HL-60 (cell line): ENCODE measurements at regions not wholly inside any gene's neighbourhood (a gene's known extent, or its start where the extent isn't known, plus 50 kb on each side); places are given as distances from the start of the nearest gene placed in this dataset.

Experiments
- GABPA ChIP-seq: IDR thresholded peaks from 2 replicates; pipeline ENCODE4 v1.6.1; 2012; ENCODE audit warnings: low read depth
- POLR2AphosphoS5 ChIP-seq: IDR thresholded peaks from 2 replicates; pipeline ENCODE4 v1.6.1; 2012; ENCODE audit warnings: low read depth
- TF ChIP-seq, protein P1 (sequence below): IDR thresholded peaks from one replicate; pipeline ENCODE4 v1.5.1; 2011; ENCODE audit warnings: low read length, control low read depth, inconsistent platforms; ENCODE audit not compliant: insufficient read depth
- TF ChIP-seq, protein P2 (sequence below): IDR thresholded peaks from 2 replicates; pipeline ENCODE4 v1.6.1; 2012; ENCODE audit warnings: low read depth; ENCODE audit not compliant: insufficient replicate concordance

DNA sequence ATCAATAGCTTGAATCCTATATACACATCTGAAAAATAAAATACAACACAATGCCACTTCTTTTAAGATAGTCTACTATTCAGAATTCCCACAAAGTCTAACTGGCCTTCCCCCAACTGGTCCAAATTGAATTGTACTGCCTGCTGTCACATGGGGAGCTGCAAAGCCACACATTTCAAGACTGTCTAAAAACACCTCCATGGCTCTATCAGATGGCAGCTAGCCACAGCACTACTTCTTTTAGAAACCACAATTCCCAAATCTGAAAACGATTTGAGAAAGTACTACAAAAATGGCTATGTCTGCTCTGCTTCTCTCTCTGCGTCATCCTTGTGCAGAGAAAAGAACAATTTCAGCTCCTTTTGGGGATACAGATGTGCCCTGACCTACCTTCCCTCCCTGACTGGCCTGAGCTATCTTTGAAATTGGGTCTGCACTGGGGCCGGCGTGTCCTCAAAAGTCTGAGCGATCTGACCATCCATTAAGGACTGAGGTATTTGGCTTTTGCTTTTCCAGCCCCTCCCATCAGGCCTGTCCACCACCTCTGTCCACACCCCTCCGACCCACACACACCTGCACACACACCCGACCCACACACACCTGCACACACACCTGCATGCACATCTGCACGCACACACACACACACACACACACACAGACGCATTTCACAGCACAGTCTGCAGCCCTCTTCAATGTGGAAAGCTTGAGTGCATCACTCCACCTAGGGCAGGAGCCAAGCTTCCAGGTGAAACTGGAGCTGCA lies 68.6 kb upstream of the IPO5 start:
- TF ChIP-seq, protein P1, sequence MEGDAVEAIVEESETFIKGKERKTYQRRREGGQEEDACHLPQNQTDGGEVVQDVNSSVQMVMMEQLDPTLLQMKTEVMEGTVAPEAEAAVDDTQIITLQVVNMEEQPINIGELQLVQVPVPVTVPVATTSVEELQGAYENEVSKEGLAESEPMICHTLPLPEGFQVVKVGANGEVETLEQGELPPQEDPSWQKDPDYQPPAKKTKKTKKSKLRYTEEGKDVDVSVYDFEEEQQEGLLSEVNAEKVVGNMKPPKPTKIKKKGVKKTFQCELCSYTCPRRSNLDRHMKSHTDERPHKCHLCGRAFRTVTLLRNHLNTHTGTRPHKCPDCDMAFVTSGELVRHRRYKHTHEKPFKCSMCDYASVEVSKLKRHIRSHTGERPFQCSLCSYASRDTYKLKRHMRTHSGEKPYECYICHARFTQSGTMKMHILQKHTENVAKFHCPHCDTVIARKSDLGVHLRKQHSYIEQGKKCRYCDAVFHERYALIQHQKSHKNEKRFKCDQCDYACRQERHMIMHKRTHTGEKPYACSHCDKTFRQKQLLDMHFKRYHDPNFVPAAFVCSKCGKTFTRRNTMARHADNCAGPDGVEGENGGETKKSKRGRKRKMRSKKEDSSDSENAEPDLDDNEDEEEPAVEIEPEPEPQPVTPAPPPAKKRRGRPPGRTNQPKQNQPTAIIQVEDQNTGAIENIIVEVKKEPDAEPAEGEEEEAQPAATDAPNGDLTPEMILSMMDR: no peak
- TF ChIP-seq POLR2AphosphoS5: no peak
- TF ChIP-seq, protein P2, sequence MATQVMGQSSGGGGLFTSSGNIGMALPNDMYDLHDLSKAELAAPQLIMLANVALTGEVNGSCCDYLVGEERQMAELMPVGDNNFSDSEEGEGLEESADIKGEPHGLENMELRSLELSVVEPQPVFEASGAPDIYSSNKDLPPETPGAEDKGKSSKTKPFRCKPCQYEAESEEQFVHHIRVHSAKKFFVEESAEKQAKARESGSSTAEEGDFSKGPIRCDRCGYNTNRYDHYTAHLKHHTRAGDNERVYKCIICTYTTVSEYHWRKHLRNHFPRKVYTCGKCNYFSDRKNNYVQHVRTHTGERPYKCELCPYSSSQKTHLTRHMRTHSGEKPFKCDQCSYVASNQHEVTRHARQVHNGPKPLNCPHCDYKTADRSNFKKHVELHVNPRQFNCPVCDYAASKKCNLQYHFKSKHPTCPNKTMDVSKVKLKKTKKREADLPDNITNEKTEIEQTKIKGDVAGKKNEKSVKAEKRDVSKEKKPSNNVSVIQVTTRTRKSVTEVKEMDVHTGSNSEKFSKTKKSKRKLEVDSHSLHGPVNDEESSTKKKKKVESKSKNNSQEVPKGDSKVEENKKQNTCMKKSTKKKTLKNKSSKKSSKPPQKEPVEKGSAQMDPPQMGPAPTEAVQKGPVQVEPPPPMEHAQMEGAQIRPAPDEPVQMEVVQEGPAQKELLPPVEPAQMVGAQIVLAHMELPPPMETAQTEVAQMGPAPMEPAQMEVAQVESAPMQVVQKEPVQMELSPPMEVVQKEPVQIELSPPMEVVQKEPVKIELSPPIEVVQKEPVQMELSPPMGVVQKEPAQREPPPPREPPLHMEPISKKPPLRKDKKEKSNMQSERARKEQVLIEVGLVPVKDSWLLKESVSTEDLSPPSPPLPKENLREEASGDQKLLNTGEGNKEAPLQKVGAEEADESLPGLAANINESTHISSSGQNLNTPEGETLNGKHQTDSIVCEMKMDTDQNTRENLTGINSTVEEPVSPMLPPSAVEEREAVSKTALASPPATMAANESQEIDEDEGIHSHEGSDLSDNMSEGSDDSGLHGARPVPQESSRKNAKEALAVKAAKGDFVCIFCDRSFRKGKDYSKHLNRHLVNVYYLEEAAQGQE: no peak
- no peak for TF ChIP-seq GABPA
